GM23248 (cell line): ENCODE measurements at regions not wholly inside any gene's neighbourhood (a gene's known extent, or its start where the extent isn't known, plus 50 kb on each side); places are given as distances from the start of the nearest gene placed in this dataset.
"Not testable (repeated sequence)": the region's sequence is repeated elsewhere in the genome, so short reads cannot be mapped to it uniquely, and the experiment has no call there.

Experiments used
- DNase-seq: peaks from one replicate; pipeline ENCODE4 v3.0.0-alpha.2; 2015
- H2AFZ ChIP-seq: fragments of 200-600 bp; sonication (generic); 2 replicates; pipeline ENCODE4 v1.6.1; 2016; ENCODE audit warnings: antibody characterized with exemption
- H3F3A ChIP-seq: fragments of 200-600 bp; sonication (generic); 2 replicates; pipeline ENCODE4 v1.6.1; 2016; ENCODE audit warnings: mild to moderate bottlenecking, antibody characterized with exemption, mixed run types; ENCODE audit not compliant: insufficient read depth
- H3K27ac ChIP-seq: fragments of 200-600 bp; sonication (generic); 2 replicates; pipeline ENCODE4 v1.5.1; 2016; ENCODE audit warnings: mild to moderate bottlenecking
- H3K27me3 ChIP-seq: fragments of 200-600 bp; sonication (generic); replicated peaks from 2 replicates; pipeline ENCODE4 v1.6.1; 2016; ENCODE audit warnings: mild to moderate bottlenecking; ENCODE audit not compliant: insufficient read depth
- H3K36me3 ChIP-seq: fragments of 200-600 bp; sonication (generic); 2 replicates; pipeline ENCODE4 v1.6.1; 2016; ENCODE audit warnings: low read depth, mild to moderate bottlenecking
- H3K4me1 ChIP-seq: fragments of 200-600 bp; sonication (generic); 2 replicates; pipeline ENCODE4 v1.6.1; 2016; ENCODE audit warnings: mild to moderate bottlenecking; ENCODE audit not compliant: insufficient read depth
- H3K4me2 ChIP-seq: fragments of 200-600 bp; sonication (generic); one replicate; pipeline ENCODE4 v1.6.1; 2016; ENCODE audit warnings: mild to moderate bottlenecking; ENCODE audit not compliant: unreplicated experiment
- H3K4me3 ChIP-seq: fragments of 200-600 bp; sonication (generic); 2 replicates; pipeline ENCODE4 v1.5.1; 2016; ENCODE audit warnings: mild to moderate bottlenecking
- H3K79me2 ChIP-seq: fragments of 200-600 bp; sonication (generic); 2 replicates; pipeline ENCODE4 v1.6.1; 2016; ENCODE audit warnings: mild to moderate bottlenecking; ENCODE audit not compliant: insufficient read depth
- H3K9ac ChIP-seq: fragments of 200-600 bp; sonication (generic); 2 replicates; pipeline ENCODE4 v1.6.1; 2016; ENCODE audit warnings: mild to moderate bottlenecking
- H3K9me2 ChIP-seq: fragments of 200-600 bp; sonication (generic); 2 replicates; pipeline ENCODE4 v1.6.1; 2016; ENCODE audit warnings: mixed run types, mild to moderate bottlenecking, moderate library complexity; ENCODE audit not compliant: insufficient read depth
- H3K9me3 ChIP-seq: fragments of 200-600 bp; sonication (generic); one replicate; pipeline ENCODE4 v1.6.1; 2017; ENCODE audit warnings: low read depth
- H4K20me1 ChIP-seq: fragments of 200-600 bp; sonication (generic); 2 replicates; pipeline ENCODE4 v1.6.0; 2016; ENCODE audit not compliant: insufficient read depth
- EZH2 ChIP-seq: fragments of 200-600 bp; sonication (generic); IDR thresholded peaks from 2 replicates; pipeline ENCODE4 v1.6.1; 2018; ENCODE audit warnings: antibody characterized with exemption, mild to moderate bottlenecking; ENCODE audit not compliant: insufficient read depth, poor library complexity, severe bottlenecking
- EZH2phosphoT487 ChIP-seq: fragments of 200-600 bp; sonication (generic); IDR thresholded peaks from 2 replicates; pipeline ENCODE4 v1.6.1; 2018; ENCODE audit warnings: antibody characterized with exemption, moderate library complexity, mild to moderate bottlenecking, low read depth; ENCODE audit not compliant: insufficient read depth
- WGBS, 2 experiments: methylation state at CpG; one replicate each; pipeline ENCODE4 v1.1.6; 2015 to 2017; ENCODE audit warnings: low lambda C conversion rate in 2 of 2, low coverage in 1 of 2; ENCODE audit errors: missing lambda C conversion rate in 2 of 2; 5-methylcytosine and 5-hydroxymethylcytosine counted together
- in situ Hi-C: fragments of 300-500 bp; cut with MboI; formaldehyde crosslinking; loops from 2 replicates; pipeline ENCODE4 v1.15.0; 2020

GRCh38 chr6:99147206-99147605 lies 199.5 kb upstream of the FBXL4 start:
- Histone ChIP-seq H3K4me3 (no peak overlapping the region), H3K9me3 (no peaks in the 10 kb centered on the region), H3K27ac (no peak overlapping the region), H3K4me2 (no peak overlapping the region), H3K79me2 (no peaks in the 10 kb centered on the region), H3K9ac (no peak overlapping the region), H3F3A (no peaks in the 10 kb centered on the region), H3K4me1 (no peaks in the 10 kb centered on the region), H4K20me1 (no peaks in the 10 kb centered on the region), H2AFZ (no peak overlapping the region), H3K36me3 (no peaks in the 10 kb centered on the region), H3K9me2 (no peaks in the 10 kb centered on the region), H3K27me3 (no peaks in the 10 kb centered on the region)
- in situ Hi-C loops = no loop called here
- DNase-seq = no peak
- WGBS, 2 experiments = 1% methylated on average over 5 of the region's 5 CpGs
- TF ChIP-seq EZH2phosphoT487 = no peak
- no peak for TF ChIP-seq EZH2

- Histone ChIP-seq H3K27me3 (no peaks in the 10 kb centered on the region), H3F3A (no peaks in the 10 kb centered on the region), H2AFZ (no peak overlapping the region), H4K20me1 (no peaks in the 10 kb centered on the region), H3K27ac (no peak overlapping the region), H3K4me2 (no peak overlapping the region), H3K9me2 (no peaks in the 10 kb centered on the region), H3K4me1 (no peaks in the 10 kb centered on the region), H3K9me3 (no peaks in the 10 kb centered on the region), H3K9ac (no peak overlapping the region), H3K4me3 (no peak overlapping the region), H3K36me3 (no peaks in the 10 kb centered on the region), H3K79me2 (no peaks in the 10 kb centered on the region)
- no peak for DNase-seq
- WGBS, 2 experiments = 11 to 12% methylated on average over 4 of the region's 4 CpGs
- in situ Hi-C loops = no loop called here
- TF ChIP-seq EZH2 (no peak), EZH2phosphoT487 (no peak)
Observed at GRCh38 chr6:99146711-99147110, 199.0 kb upstream of the FBXL4 start.

- H3F3A ChIP-seq = no peaks in the 10 kb centered on the region
- no peak for TF ChIP-seq EZH2phosphoT487
- no peak for TF ChIP-seq EZH2
- no peaks in the 10 kb centered on the region for H4K20me1 ChIP-seq
- no peaks in the 10 kb centered on the region for H3K4me1 ChIP-seq
- in situ Hi-C loops = no loop called here
- H3K9me3 ChIP-seq = no peaks in the 10 kb centered on the region
- no peaks in the 10 kb centered on the region for H3K27me3 ChIP-seq
- 23 to 29% methylated on average over 3 of the region's 3 CpGs for WGBS, 2 experiments
- no peaks in the 10 kb centered on the region for H3K79me2 ChIP-seq
- no peak for DNase-seq
- H3K36me3 ChIP-seq = no peaks in the 10 kb centered on the region
- no peak overlapping the region for H3K27ac ChIP-seq
- H3K4me3 ChIP-seq = no peak overlapping the region
- no peak overlapping the region for H3K9ac ChIP-seq
- no peak overlapping the region for H2AFZ ChIP-seq
- no peak overlapping the region for H3K4me2 ChIP-seq
- no peaks in the 10 kb centered on the region for H3K9me2 ChIP-seq
Observed at GRCh38 chr6:99145738-99146137, 198.0 kb upstream of the FBXL4 start.

- DNase-seq = no peak
- no peak overlapping the region for H3K27ac ChIP-seq
- in situ Hi-C loops = no loop called here
- H3K9me2 ChIP-seq = no peaks in the 10 kb centered on the region
- H3K36me3 ChIP-seq = no peaks in the 10 kb centered on the region
- no peaks in the 10 kb centered on the region for H4K20me1 ChIP-seq
- H3K4me3 ChIP-seq = no peak overlapping the region
- H2AFZ ChIP-seq = no peak overlapping the region
- TF ChIP-seq EZH2 (no peak), EZH2phosphoT487 (no peak)
- H3K4me1 ChIP-seq = no peaks in the 10 kb centered on the region
- H3K4me2 ChIP-seq = no peak overlapping the region
- no peaks in the 10 kb centered on the region for H3K9me3 ChIP-seq
- WGBS, 2 experiments = 1 to 2% methylated on average over 5 of the region's 5 CpGs
- H3K27me3 ChIP-seq = no peaks in the 10 kb centered on the region
- no peak overlapping the region for H3K9ac ChIP-seq
- no peaks in the 10 kb centered on the region for H3K79me2 ChIP-seq
- no peaks in the 10 kb centered on the region for H3F3A ChIP-seq
Observed at GRCh38 chr6:99143108-99143861, 195.5 kb upstream of the FBXL4 start.

GRCh38 chr6:99141906-99142305 lies 194.2 kb upstream of the FBXL4 start:
- H3K4me2 ChIP-seq, H3K9me2 ChIP-seq, H3K79me2 ChIP-seq, in situ Hi-C loops, H2AFZ ChIP-seq, H3F3A ChIP-seq, DNase-seq, H3K9me3 ChIP-seq, H3K9ac ChIP-seq, H3K4me3 ChIP-seq, H4K20me1 ChIP-seq, H3K4me1 ChIP-seq, H3K27ac ChIP-seq, H3K27me3 ChIP-seq, H3K36me3 ChIP-seq: not testable (repeated sequence)
- WGBS, 2 experiments = 80 to 83% methylated on average over 3 to 29 of the region's 29 CpGs
